GM12873 (cell line): ENCODE measurements at regions not wholly inside any gene's neighbourhood (a gene's known extent, or its start where the extent isn't known, plus 50 kb on each side); places are given as distances from the start of the nearest gene placed in this dataset.

Experiments used
- CTCF ChIP-seq: IDR thresholded peaks from 2 replicates; pipeline ENCODE4 v1.5.1; 2012; ENCODE audit warnings: low read depth, mild to moderate bottlenecking, moderate library complexity, low read length, control low read depth; ENCODE audit not compliant: insufficient read depth; ENCODE audit errors: missing control alignments

GRCh38 chr7:57305192-57305748 is 144.7 kb upstream of the ZNF716 start:
- peak; percentile 46 for TF ChIP-seq CTCF

DNA sequence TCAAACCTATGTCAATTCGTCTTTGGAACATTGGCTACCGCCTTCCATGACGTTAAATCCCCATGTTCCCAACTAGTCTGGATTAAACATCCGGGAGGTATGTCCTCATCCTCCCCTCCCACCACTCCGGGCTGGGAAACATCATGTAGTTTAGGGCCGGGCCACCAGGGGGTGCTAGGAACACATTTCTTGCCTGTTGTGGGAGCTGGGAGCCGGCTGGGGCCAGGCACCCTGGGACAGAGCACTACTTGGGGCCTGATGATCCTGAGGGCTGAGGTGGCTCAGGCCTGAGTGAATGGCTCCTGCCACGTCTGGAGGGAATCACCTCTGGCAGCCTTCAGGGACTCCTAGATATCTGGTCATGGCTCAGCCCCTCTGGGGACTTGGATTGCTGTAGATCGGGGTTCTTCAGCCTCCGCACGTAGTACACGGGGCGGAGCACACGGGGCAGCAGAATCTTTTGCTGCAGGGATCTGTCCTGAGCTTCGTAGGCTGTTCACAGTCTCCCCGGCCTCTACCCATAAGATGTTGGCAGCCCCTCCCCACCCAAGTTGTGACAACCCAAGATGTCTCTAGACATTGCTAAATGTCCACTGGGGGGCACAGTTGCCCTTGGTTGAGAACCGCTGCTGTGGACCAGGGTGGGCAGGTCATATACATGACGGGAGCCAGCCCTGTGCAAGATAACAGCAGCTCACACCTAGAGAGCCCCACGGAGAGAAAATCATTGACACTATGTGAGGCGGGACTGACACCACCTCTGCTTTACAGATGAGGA is 141.2 kb upstream of the ZNF716 start:
- TF ChIP-seq CTCF = peak; percentile 41

- no peak for TF ChIP-seq CTCF
These were observed 122.9 kb upstream of the ZNF716 start for GRCh38 chr7:57327081-57327480.

DNA sequence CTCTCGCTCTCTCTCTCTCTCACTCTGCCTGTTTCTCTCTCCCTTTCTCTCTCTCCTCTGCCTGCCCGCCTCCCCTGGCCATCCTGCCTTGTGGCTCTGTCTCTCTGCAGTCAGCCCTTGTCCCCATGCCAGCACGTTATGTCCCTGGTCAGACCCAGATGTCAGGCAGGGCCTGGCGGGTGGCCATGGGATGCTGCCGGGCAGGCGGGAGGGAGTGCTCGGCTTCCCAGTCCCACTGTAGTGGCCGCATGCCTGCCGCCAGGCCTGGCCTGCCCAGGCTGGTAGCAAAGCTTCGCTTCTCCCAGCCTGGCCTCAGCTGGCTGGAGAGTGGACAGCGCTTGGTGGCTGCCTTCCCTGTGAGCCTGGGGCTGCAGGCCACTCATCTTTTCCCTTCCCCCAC is 121.5 kb upstream of the ZNF716 start:
- no peak for TF ChIP-seq CTCF

DNA sequence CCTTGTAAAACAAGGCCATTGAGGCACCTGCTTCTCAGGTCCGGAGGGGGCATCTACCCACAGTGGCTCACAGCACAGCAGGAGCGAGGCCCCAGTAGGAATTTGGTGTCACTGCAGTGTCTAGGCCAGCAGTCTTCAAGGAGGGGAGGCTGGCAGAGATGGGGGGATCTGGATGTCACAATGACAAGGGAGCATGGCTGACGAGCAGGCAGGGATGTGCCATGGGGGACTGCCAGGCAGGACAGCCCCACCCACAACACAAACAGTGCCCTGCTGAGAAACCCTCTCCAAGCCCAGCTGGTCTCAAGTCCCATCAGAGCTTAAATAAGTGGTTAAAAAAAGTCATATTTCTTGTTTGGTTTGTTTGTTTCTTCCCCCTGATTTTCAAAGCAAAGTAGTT is 121.0 kb upstream of the ZNF716 start:
- TF ChIP-seq CTCF = no peak

GRCh38 chr7:57339198-57339944 is 110.6 kb upstream of the ZNF716 start:
- no peak for TF ChIP-seq CTCF

DNA sequence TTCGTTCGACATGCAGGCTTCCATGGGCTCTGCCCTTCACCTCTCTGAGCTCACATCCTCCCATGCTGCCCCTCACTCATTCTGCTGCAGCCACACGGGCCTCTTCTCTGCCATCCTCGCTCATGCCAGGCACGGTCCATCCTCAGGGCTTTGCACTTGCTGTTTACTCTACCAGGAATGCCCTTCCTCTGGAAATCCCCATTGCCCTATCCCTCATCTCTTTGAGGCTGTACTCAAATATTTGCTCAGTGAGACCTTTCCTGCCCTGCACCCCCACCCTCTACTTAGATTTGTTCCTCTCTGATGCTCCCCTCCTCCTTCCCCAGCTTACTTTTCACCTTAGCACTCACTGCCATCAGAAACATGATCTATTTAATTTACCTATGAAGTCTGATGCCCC is 107.0 kb upstream of the ZNF716 start:
- no peak for TF ChIP-seq CTCF
